HG03558 (cell line): ENCODE measurements at regions not wholly inside any gene's neighbourhood (a gene's known extent, or its start where the extent isn't known, plus 50 kb on each side); places are given as distances from the start of the nearest gene placed in this dataset.

Source experiments
- ATAC-seq: cut with Tn5 transposase; IDR thresholded peaks from one replicate; pipeline ENCODE4 v1.9.1; 2021; ENCODE audit warnings: moderate number of reproducible peaks; ENCODE audit not compliant: unreplicated experiment; ENCODE audit errors: extremely low read depth

DNA sequence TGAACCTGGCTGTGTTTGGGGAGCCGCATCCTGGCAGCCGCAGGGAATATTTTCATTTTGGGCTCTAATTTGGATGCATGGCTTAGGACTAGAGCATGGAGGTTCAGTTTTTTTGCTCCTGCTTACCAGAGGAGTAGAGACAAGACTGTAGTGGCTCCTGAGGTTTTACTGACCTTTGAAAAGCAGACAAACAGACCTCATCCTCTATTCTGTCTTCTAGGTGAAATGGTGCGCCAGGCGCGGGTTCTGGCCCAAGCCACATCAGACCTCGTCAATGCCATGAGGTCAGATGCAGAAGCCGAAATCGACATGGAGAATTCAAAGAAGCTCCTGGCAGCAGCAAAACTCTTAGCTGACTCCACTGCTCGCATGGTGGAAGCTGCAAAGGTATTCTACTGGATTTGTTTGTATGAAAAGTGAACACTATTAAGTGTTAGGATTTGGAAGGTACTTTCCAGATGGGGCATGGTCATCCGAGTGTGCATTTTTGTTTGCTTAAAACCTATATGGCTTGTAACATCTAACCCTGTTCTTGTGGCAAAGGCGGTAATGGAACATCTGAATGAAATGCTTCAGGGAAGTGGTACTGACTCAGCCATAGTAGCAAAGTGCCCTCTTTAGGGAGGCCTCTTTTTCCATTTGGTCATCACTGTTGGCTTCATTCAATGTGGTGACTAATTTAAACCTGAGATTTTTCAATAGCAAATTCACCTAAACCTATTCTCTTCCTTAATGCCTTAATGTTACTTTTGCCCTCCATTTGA lies 330.7 kb upstream of the TPM1 start:
- no peak for ATAC-seq

DNA sequence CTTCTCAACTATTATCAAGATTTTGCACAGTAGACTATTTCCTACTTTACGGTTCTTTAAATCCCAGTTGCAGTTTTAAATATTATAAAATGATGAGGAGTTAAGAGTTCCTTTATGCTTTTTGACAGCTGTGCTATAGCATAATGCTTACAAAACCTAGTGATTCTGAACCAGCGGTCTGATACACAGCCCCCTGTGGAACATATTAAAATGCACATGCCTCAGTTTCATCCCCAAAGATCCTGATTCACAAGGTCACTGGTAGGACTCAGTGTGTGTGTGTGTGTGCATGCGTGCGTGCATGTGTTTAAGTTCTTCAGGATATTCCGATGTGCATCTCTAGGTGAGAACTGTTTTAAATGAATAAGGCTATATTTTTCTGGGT lies 330.1 kb upstream of the TPM1 start:
- ATAC-seq: no peak

DNA sequence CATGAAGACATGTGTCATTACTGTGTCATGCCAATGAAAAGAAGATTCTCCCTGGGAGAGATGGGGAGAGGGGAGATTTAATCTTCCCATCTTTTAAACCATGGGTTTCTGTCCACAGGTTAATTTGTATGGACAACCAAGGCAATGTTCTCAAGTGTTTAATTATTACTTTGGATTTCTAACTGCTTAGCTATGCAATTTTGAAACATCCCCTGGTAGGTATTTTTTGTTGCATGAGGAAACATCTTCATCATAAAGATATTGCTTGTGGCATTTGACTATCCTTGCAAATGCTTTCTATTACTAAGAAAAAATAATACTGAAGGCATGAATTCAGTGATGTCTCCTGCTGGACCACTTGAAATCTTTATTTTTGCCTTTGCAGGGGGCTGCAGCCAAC lies 326.6 kb upstream of the TPM1 start:
- ATAC-seq: no peak

DNA sequence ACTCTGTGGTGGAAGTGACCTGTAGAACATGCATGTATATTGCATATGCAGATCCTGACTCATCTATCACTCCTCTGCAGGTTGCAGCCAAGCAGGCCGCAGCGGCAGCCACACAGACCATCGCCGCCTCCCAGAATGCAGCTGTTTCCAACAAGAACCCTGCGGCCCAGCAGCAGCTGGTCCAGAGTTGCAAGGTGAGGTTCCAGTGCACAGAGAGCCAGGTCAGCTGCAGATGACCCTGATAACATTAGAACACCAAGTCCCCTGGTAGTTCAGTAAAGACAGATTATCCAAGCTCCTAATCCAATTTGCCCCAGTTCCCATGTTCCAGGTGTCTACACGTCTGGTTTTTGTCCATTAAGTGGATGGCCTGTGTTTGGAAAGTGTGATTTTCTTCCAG lies 325.1 kb upstream of the TPM1 start:
- no peak for ATAC-seq

DNA sequence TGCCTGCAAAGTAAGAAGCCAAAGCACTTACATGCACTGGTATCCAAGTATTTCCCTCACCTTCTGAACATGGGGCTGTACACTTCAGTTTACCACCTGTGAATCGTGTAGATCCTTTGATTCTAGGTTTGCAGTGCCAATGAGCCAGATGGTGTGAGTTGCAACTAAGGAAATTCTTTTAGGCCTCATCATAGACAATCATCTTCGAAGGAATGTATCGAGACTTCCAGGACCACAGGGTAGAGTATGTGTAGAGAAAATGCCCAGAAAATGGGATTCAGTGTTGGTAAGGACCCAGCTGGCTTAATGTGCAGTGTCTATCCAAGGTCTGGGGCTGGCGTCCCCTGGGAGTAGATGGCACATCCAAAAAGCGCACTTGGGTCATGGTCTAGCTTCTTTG lies 323.2 kb upstream of the TPM1 start:
- no peak for ATAC-seq

DNA sequence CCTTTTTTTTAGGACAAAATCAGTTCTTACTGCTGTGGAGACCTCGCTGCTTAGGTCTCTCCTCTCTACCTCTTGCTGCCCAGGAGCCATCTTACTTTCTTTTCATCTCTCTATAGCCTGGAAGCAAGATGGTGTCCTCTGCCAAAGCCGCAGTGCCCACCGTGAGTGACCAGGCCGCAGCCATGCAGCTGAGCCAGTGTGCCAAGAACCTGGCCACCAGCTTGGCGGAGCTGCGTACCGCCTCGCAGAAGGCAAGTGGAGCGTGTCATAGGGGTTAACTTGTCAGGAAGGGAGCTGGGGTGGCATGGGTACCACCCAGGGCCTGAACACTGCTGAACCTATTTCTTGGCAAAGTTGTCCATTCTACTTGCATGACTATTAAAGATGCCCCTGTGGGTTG lies 320.3 kb upstream of the TPM1 start:
- no peak for ATAC-seq

DNA sequence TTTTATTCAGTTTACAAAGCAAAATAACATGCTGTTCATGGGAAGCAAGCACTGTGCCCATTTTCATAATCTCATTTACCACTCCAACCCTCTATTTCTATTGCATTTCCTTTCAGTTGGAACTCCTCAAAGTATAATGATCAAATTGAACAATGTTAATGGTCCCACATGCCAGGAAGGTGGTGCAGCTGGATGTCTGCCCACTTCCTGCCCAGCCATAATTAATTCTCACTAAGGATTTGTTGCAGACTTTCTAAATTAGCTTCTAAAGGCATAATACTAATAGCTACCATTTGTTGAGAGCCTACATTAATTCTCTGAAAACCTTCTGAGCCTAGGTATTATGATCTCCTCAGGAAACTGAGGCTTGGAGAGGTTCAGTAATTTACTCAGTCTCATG lies 316.1 kb upstream of the TPM1 start:
- ATAC-seq: no peak

DNA sequence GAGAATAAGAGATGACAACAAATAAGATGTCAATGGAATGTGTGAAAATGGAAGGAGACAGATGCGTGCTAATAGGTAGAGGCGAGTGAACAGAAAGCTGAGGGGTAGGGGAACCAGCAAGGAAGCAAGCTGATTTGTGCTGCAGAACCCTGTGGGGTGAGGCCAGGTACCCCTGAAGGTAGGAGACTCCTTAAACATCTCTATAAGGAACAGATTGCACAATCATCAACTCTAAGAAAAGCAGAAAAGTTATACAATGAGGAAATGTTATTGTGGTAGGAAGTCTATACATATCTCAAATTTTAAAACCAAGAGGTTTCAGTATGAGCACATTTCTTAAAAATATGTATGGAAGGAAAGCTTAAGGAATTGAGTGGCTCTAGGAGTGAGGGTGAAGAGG lies 315.0 kb upstream of the TPM1 start:
- no peak for ATAC-seq

DNA sequence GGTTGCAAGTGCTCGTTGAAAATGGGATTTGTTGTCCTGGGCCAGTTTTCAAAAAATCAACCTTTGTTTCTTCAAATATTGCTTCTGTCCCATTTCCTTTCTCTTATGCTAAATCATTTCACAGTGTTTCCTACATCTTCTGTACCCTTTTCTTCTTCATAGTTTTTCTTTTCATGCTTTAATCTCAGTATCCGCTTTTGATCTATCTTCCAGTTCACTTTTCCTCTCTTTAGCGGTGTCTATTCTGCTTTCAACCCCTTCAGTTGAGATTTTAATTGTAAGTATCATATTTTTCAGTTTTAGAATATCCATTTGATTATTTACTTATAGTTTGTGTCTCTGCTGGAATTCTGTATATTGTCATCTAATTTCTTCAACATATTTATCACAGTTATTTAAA lies 311.7 kb upstream of the TPM1 start:
- ATAC-seq: no peak

DNA sequence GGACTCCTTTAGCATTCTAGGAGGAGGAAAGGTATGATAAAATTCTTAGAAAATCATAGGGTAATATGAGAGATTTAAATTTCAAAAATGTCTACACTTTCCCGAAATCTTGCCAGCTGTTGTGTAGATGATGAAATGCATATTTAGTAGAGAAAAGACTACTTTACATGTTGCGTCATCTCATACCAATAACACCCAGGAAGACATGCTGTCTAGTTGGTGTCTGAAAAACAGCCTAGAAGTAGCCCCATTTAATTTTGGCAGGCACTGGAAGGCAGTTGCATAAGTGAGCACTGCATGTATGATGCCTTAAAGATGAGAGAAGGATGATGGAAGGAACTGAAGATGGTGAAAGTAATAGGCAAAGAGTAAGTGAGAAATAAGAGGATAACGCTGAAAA lies 310.5 kb upstream of the TPM1 start:
- ATAC-seq: no peak

DNA sequence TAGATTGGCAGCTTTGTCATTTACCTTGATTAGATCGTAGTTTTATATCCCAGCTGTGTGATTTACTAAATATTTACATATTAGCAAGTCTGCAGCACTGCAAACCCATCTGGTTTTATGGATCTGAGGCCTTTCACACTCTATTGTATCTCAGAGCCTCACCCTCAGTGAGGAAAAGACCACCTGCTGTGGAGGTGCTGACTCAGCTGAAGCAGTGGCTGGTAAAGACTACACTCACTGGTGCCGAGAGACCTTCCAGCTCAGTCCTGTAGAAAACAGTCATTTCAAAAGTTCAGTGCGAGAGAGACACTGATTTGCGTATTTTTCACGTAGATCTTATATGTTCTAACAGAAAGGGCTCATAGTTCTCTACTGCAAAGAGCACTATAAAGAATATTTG lies 307.8 kb upstream of the TPM1 start:
- no peak for ATAC-seq

DNA sequence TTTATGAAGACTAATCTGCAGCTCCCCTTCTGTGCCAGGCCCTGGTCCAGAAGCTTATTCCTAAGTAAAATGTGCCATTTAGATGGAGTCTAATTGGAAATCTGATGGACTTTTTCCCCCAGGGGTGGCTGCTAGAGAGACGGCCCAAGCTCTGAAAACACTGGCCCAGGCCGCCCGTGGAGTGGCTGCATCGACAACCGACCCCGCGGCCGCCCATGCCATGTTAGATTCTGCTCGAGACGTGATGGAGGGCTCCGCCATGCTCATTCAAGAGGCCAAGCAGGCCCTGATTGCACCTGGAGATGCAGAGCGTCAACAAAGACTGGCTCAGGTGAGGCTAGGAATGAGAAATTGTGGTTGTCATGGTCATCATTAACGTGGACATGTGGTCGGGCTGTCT lies 305.8 kb upstream of the TPM1 start:
- ATAC-seq: no peak

DNA sequence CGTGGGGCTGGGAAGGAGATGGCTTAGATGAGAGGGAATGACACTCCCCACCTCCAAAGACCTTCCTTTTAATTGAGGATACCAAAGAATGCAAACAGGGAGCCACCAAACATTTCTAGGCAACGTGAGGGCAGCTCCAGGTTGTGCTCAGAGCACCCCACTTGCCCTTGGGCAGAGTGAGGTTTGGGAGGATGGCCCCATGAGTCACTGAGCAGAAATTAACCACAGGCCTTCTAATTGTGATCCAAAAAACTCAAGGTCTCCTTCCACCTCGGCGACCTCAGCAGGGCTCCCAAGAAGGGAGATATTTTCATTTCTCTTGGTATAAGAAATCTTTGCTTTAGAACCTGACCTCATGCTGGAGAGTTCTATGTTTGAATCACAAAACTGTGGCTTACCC lies 305.0 kb upstream of the TPM1 start:
- ATAC-seq: no peak

DNA sequence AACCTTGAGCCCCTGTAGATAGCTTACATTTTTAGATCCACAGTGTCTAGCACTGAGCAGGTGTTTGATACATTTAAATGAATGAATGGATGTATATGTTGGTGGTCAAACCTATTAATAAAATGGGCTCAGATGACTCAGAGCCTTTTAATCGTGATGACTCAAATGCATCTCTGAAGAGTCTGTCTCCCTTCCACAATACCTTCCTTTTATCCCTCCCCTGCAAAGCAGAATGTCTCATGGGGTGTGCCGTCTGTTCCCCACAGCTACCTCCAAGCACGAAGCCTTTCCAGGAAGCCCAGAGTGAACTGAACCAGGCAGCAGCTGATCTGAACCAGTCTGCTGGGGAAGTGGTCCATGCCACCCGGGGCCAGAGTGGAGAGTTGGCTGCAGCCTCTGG lies 303.5 kb upstream of the TPM1 start:
- ATAC-seq: no peak

DNA sequence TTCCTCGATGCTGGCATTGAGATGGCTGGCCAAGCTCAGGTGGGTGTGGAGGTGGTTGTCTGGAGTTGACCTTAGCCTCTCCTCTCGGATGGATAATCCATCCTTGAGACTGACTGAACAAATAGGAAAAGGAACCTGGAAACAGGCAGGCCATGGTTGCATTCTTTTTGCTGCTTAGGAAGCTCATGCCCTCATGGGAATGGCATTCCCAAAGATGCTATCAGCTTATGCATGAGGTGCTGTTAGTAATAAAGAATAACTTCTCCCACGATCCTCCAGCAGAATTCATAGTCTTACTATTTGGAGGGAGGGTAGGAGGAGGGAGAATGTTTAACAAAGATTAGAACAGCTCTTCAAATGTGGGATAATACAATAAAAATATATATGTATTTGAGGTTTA lies 303.0 kb upstream of the TPM1 start:
- ATAC-seq: no peak

DNA sequence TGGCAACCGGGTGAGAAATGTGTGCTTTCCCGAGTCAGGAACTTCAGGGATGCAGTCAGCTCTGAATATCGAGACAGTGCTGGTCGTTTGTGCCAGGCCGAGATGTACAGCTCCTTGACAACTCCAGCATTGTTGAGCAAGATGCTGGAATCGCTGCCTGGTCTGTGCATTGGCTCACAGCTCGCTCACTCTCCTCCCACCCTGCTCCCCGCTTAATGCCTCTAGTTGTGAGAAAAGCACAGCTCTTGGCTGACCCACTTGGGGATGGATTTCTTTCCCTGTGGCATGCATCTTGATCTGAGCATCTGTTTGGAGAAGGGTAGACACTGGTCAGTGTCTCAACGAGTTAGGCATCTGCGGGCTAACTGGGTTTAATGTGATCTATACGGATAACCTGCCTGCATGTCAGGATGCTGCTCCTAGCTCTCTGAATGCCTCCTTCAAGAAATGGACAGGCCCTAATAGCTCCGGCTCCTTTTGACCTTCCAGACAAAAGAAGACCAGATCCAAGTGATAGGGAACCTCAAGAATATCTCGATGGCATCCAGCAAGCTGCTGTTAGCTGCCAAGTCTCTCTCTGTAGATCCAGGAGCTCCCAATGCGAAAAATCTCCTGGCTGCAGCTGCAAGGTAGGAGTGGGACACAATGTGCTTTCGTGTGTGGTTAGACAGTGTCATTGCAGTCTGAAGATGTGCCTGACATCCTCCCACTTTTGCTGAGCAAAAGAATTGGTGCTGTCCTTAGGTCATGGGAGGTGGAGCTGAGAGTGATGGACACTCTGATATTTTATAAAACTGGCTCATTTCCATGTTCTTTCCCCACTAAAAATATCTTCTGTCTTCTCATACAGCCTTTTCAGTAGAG lies 302.2 kb upstream of the TPM1 start:
- ATAC-seq: no peak

DNA sequence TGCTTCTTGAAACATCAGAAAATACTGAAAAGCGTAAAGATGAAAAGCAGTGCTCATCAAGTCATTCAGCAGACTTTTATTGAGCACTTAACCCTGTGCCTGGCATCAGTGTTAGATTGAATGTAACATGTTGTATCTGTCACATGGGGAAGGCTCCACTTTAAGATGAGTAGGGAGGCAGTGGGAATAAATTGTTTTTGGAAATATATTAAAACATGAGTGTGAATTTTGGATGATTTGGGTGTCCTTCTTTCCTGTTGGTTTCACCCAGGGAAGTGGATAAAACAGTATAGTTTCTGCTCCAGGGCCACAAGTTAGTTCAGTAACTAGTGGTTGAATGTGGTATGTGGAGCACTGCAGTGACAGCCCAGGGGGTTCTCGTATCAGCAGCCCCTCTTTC lies 301.4 kb upstream of the TPM1 start:
- no peak for ATAC-seq

DNA sequence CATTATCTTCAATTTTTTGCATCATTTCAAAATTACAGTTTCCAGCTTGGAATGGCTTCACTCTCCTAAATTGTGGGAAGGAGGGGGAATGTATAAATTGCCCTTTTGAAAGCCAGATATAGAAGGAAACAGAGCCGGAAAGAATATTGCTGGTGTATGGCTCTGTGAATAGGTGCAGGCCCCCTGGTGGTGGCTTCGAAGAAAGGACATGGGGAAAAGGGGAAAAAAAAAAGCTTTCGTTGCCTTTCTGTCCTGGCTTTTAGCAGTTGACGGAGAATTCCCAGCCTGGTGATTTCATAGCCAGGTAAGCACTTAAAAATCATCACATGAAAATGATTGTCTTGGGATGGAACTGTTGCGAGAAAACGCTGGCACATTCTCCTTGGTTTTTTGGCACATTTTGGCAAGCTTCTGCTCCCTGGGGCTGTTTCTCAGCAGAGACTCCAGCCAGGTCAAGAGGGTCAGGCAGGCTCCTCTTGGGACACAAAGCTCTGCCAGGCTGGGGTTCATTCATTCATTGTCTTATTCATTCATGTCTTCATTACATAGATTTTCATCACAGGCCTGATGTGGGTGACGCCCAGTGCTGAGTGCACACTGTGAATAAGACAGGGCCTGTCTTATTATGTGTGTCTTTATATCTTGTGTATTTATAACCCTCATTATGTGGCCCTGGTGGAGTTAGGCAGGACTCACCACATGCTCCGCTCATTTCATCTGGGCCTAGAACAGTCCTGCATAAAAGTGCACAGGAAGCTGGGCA lies 300.0 kb upstream of the TPM1 start:
- ATAC-seq: no peak

DNA sequence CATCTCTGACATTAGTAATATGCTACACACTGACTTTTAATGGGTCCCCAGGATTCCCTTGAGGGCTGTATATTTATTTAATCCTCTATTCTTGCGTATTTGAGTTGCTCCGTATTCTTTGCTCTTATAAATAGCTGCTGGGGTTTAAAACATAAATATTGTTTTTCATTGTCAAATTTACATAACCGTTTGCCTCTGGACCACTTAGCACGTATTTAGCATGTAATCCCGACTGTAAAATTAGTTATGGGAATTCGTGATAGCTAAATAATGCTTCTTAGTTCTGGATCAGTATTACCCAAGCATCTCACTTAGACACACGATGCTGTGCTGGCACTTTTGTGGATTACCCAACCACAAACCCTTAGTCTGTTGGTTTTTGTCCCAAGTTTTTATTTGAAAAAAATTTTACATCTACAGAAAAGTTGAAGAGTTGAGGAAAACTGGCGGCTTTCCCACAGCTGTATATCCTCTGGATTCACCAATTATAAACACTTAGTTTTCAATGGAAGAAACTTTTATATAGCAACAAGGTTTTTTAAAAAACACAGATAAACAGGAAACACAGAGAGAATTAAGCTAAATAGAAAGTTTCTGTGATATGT lies 296.8 kb upstream of the TPM1 start:
- ATAC-seq: no peak

DNA sequence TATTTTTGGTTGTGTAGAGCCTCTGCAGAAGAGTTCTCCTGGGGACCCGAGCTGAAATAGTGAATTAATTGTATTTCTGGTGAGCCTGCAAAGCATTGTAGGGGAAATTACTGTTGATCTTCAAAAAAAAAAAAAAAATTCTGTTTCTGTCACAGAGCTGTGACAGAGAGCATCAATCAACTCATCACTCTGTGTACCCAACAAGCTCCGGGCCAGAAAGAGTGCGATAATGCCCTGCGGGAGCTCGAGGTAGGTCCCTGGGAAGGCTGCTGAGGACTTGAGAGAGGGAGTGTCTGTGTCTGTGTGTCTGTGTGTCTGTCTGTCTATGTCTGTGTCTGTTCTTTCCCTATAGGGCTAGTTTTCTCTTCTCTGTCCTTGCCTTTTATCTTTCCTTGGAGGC lies 294.4 kb upstream of the TPM1 start:
- ATAC-seq: no peak
